ENCODE measurements at regions not wholly inside any gene's neighbourhood (a gene's known extent, or its start where the extent isn't known, plus 50 kb on each side); places are given as distances from the start of the nearest gene placed in this dataset.

GRCh38 chr2:234298918-234299317 lies 198.0 kb downstream of the ARL4C start:
- Histone ChIP-seq H3K18ac (ENCODE audit: low read length) (no peak overlapping the region), H4K12ac (ENCODE audit: low read depth, low read length) (no peak overlapping the region), H3K4ac (ENCODE audit: low read depth, low read length) (no peak overlapping the region), H4K8ac (ENCODE audit: low read depth, low read length) (no peak overlapping the region), H3K27ac (ENCODE audit: low read depth, low read length) (no peak overlapping the region), H2BK5ac (ENCODE audit: low read depth, low read length, poor library complexity) (no peak overlapping the region), H3K14ac (ENCODE audit: low read length) (no peak overlapping the region), H4K91ac (ENCODE audit: low read depth, low read length) (no peak overlapping the region), H3K4me3 (ENCODE audit: low read depth, low read length) (no peak overlapping the region), H3K23ac (ENCODE audit: low read length) (no peak overlapping the region), H3K9me3 (ENCODE audit: insufficient read depth, low read depth, low read length) (no peaks in the 10 kb centered on the region), H2BK12ac (ENCODE audit: low read length) (no peak overlapping the region), H3K79me2 (ENCODE audit: control insufficient read depth, insufficient read depth, low read length, poor library complexity) (no peaks in the 10 kb centered on the region), H2BK120ac (ENCODE audit: insufficient read depth, low read length, poor library complexity) (no peak overlapping the region), H3K9ac (ENCODE audit: low read length) (no peak overlapping the region), H3K4me2 (ENCODE audit: low read length) (no peak overlapping the region), H3K79me1 (ENCODE audit: low read length) (no peaks in the 10 kb centered on the region), H3K4me1 (ENCODE audit: control insufficient read depth in 1 of 2, insufficient read depth in 2 of 2, low read length in 2 of 2) (peaks cover 5 to 8% of the 10 kb centered on the region in 2 experiments), H3K36me3 (ENCODE audit: control insufficient read depth in 1 of 2, insufficient read depth in 2 of 2, low read length in 2 of 2) (no peaks in the 10 kb centered on the region), H2AFZ (ENCODE audit: insufficient read depth, low read length, poor library complexity) (no peak overlapping the region), H3K27me3 (ENCODE audit: insufficient read depth, low read length) (no peaks in the 10 kb centered on the region), H2AK5ac (ENCODE audit: low read length) (no peak overlapping the region)
- no peak for DNase-seq
- no CpG with 5 or more reads among the region's 3 CpGs for WGBS (ENCODE audit: extremely low coverage, insufficient coverage, insufficient read length)

GRCh38 chr2:234296991-234297390 lies 199.9 kb downstream of the ARL4C start:
- no peak overlapping the region for H4K8ac ChIP-seq (ENCODE audit: low read depth, low read length)
- WGBS (ENCODE audit: extremely low coverage, insufficient coverage, insufficient read length): no CpG with 5 or more reads among the region's 1 CpG
- no peaks in the 10 kb centered on the region for H3K79me2 ChIP-seq (ENCODE audit: control insufficient read depth, insufficient read depth, low read length, poor library complexity)

GRCh38 chr2:234293973-234294372 lies 202.9 kb downstream of the ARL4C start:
- H3K79me2 ChIP-seq (ENCODE audit: control insufficient read depth, insufficient read depth, low read length, poor library complexity): no peaks in the 10 kb centered on the region
- no peak overlapping the region for H3K14ac ChIP-seq (ENCODE audit: low read length)
- no peak overlapping the region for H2BK12ac ChIP-seq (ENCODE audit: low read length)
- H3K36me3 ChIP-seq (ENCODE audit: control insufficient read depth in 1 of 2, insufficient read depth in 2 of 2, low read length in 2 of 2): no peaks in the 10 kb centered on the region
- H4K12ac ChIP-seq (ENCODE audit: low read depth, low read length): no peak overlapping the region
- H3K4me2 ChIP-seq (ENCODE audit: low read length): no peak overlapping the region
- H2BK5ac ChIP-seq (ENCODE audit: low read depth, low read length, poor library complexity): no peak overlapping the region
- no peak for DNase-seq
- no peak overlapping the region for H3K9ac ChIP-seq (ENCODE audit: low read length)
- no peaks in the 10 kb centered on the region for H3K9me3 ChIP-seq (ENCODE audit: insufficient read depth, low read depth, low read length)
- H3K23ac ChIP-seq (ENCODE audit: low read length): no peak overlapping the region
- H3K27me3 ChIP-seq (ENCODE audit: insufficient read depth, low read length): no peaks in the 10 kb centered on the region
- no peak overlapping the region for H4K8ac ChIP-seq (ENCODE audit: low read depth, low read length)
- no peaks in the 10 kb centered on the region for H3K4me1 ChIP-seq (ENCODE audit: control insufficient read depth in 1 of 2, insufficient read depth in 2 of 2, low read length in 2 of 2)
- H3K27ac ChIP-seq (ENCODE audit: low read depth, low read length): no peak overlapping the region
- H2BK120ac ChIP-seq (ENCODE audit: insufficient read depth, low read length, poor library complexity): no peak overlapping the region
- H3K18ac ChIP-seq (ENCODE audit: low read length): no peak overlapping the region
- H4K91ac ChIP-seq (ENCODE audit: low read depth, low read length): no peak overlapping the region
- WGBS (ENCODE audit: extremely low coverage, insufficient coverage, insufficient read length): no CpG with 5 or more reads among the region's 4 CpGs
- no peak overlapping the region for H2AK5ac ChIP-seq (ENCODE audit: low read length)
- H3K4ac ChIP-seq (ENCODE audit: low read depth, low read length): no peak overlapping the region
- H3K79me1 ChIP-seq (ENCODE audit: low read length): peaks cover 2% of the 10 kb centered on the region
- H3K4me3 ChIP-seq (ENCODE audit: low read depth, low read length): no peak overlapping the region
- H2AFZ ChIP-seq (ENCODE audit: insufficient read depth, low read length, poor library complexity): no peak overlapping the region

More at GRCh38 chr2:234296991-234297390, 199.9 kb downstream of the ARL4C start:
- Histone ChIP-seq H3K4ac (ENCODE audit: low read depth, low read length) (no peak overlapping the region), H3K79me1 (ENCODE audit: low read length) (no peaks in the 10 kb centered on the region), H3K18ac (ENCODE audit: low read length) (no peak overlapping the region), H3K27ac (ENCODE audit: low read depth, low read length) (no peak overlapping the region), H3K4me3 (ENCODE audit: low read depth, low read length) (no peak overlapping the region), H2AK5ac (ENCODE audit: low read length) (no peak overlapping the region), H3K4me1 (ENCODE audit: control insufficient read depth in 1 of 2, insufficient read depth in 2 of 2, low read length in 2 of 2) (peaks cover 0 to 3% of the 10 kb centered on the region in 2 experiments), H4K91ac (ENCODE audit: low read depth, low read length) (no peak overlapping the region), H3K4me2 (ENCODE audit: low read length) (no peak overlapping the region), H3K27me3 (ENCODE audit: insufficient read depth, low read length) (no peaks in the 10 kb centered on the region), H3K9ac (ENCODE audit: low read length) (no peak overlapping the region), H4K12ac (ENCODE audit: low read depth, low read length) (no peak overlapping the region), H3K36me3 (ENCODE audit: control insufficient read depth in 1 of 2, insufficient read depth in 2 of 2, low read length in 2 of 2) (no peaks in the 10 kb centered on the region), H2BK120ac (ENCODE audit: insufficient read depth, low read length, poor library complexity) (no peak overlapping the region), H3K14ac (ENCODE audit: low read length) (no peak overlapping the region), H3K23ac (ENCODE audit: low read length) (no peak overlapping the region), H2BK12ac (ENCODE audit: low read length) (no peak overlapping the region), H2AFZ (ENCODE audit: insufficient read depth, low read length, poor library complexity) (no peak overlapping the region), H2BK5ac (ENCODE audit: low read depth, low read length, poor library complexity) (no peak overlapping the region), H3K9me3 (ENCODE audit: insufficient read depth, low read depth, low read length) (no peaks in the 10 kb centered on the region)
- no peak for DNase-seq

GRCh38 chr2:234292962-234293243 lies 204.0 kb downstream of the ARL4C start:
- no peak overlapping the region for H2BK120ac ChIP-seq (ENCODE audit: insufficient read depth, low read length, poor library complexity)

More at GRCh38 chr2:234292962-234293243, 204.0 kb downstream of the ARL4C start:
- Histone ChIP-seq H3K18ac (ENCODE audit: low read length) (no peak overlapping the region), H3K14ac (ENCODE audit: low read length) (no peak overlapping the region), H4K91ac (ENCODE audit: low read depth, low read length) (no peak overlapping the region), H2AK5ac (ENCODE audit: low read length) (no peak overlapping the region), H2BK5ac (ENCODE audit: low read depth, low read length, poor library complexity) (no peak overlapping the region), H3K79me2 (ENCODE audit: control insufficient read depth, insufficient read depth, low read length, poor library complexity) (no peaks in the 10 kb centered on the region), H3K4me3 (ENCODE audit: low read depth, low read length) (no peak overlapping the region), H2BK12ac (ENCODE audit: low read length) (no peak overlapping the region), H4K8ac (ENCODE audit: low read depth, low read length) (no peak overlapping the region), H2AFZ (ENCODE audit: insufficient read depth, low read length, poor library complexity) (no peak overlapping the region), H4K12ac (ENCODE audit: low read depth, low read length) (no peak overlapping the region), H3K9ac (ENCODE audit: low read length) (no peak overlapping the region), H3K36me3 (ENCODE audit: control insufficient read depth in 1 of 2, insufficient read depth in 2 of 2, low read length in 2 of 2) (no peaks in the 10 kb centered on the region), H3K27ac (ENCODE audit: low read depth, low read length) (no peak overlapping the region), H3K4me2 (ENCODE audit: low read length) (no peak overlapping the region), H3K23ac (ENCODE audit: low read length) (no peak overlapping the region), H3K4ac (ENCODE audit: low read depth, low read length) (no peak overlapping the region), H3K79me1 (ENCODE audit: low read length) (peaks cover 2% of the 10 kb centered on the region), H3K27me3 (ENCODE audit: insufficient read depth, low read length) (no peaks in the 10 kb centered on the region), H3K4me1 (ENCODE audit: control insufficient read depth in 1 of 2, insufficient read depth in 2 of 2, low read length in 2 of 2) (no peaks in the 10 kb centered on the region), H3K9me3 (ENCODE audit: insufficient read depth, low read depth, low read length) (no peaks in the 10 kb centered on the region)
- no peak for DNase-seq
